HPDE6-E6E7 (cell line): ENCODE measurements at regions not wholly inside any gene's neighbourhood (a gene's known extent, or its start where the extent isn't known, plus 50 kb on each side); places are given as distances from the start of the nearest gene placed in this dataset.
A peak's percentile ranks its signal among the peaks of the same experiment; 100 is the strongest.

Experiments
- DNase-seq: peaks from one replicate; pipeline ENCODE4 v3.0.0; 2011; ENCODE audit warnings: missing footprints; ENCODE audit errors: extremely low spot score

- peak; percentile 51 for DNase-seq
Measured at GRCh38 chr1:221462345-221462744, 279.5 kb downstream of the DUSP10 start.

GRCh38 chr1:221468546-221468945 lies 273.3 kb downstream of the DUSP10 start:
- DNase-seq: no peak

- no peak for DNase-seq
Measured at GRCh38 chr1:221469476-221469875, 272.4 kb downstream of the DUSP10 start.

- DNase-seq: no peak
Measured at GRCh38 chr1:221470000-221470698, 271.7 kb downstream of the DUSP10 start.

- no peak for DNase-seq
Measured at GRCh38 chr1:221473411-221473810, 268.5 kb downstream of the DUSP10 start.

GRCh38 chr1:221477252-221477651 lies 264.6 kb downstream of the DUSP10 start:
- no peak for DNase-seq

- peak; percentile 81 for DNase-seq
Measured at GRCh38 chr1:221478050-221478949, 263.6 kb downstream of the DUSP10 start.

- DNase-seq: peak; percentile 44
Measured at GRCh38 chr1:221487781-221488524, 253.9 kb downstream of the DUSP10 start.

GRCh38 chr1:221488550-221488949 lies 253.3 kb downstream of the DUSP10 start:
- no peak for DNase-seq

GRCh38 chr1:221494670-221495069 lies 247.2 kb downstream of the DUSP10 start:
- no peak for DNase-seq

GRCh38 chr1:221497046-221497445 lies 244.8 kb downstream of the DUSP10 start:
- no peak for DNase-seq

GRCh38 chr1:221503268-221503667 lies 238.6 kb downstream of the DUSP10 start:
- DNase-seq: no peak

- no peak for DNase-seq
Measured at GRCh38 chr1:221509575-221510355, 232.1 kb downstream of the DUSP10 start.

GRCh38 chr1:221510793-221511503 lies 230.9 kb downstream of the DUSP10 start:
- no peak for DNase-seq

- no peak for DNase-seq
Measured at GRCh38 chr1:221511797-221512196, 230.1 kb downstream of the DUSP10 start.

GRCh38 chr1:221514806-221515205 lies 227.1 kb downstream of the DUSP10 start:
- DNase-seq: no peak

- no peak for DNase-seq
Measured at GRCh38 chr1:221515496-221515895, 226.4 kb downstream of the DUSP10 start.

GRCh38 chr1:221517961-221518360 lies 223.9 kb downstream of the DUSP10 start:
- DNase-seq: no peak

- DNase-seq: no peak
Measured at GRCh38 chr1:221520250-221520649, 221.6 kb downstream of the DUSP10 start.

- DNase-seq: no peak
Measured at GRCh38 chr1:221521686-221522085, 220.2 kb downstream of the DUSP10 start.

- DNase-seq: no peak
Measured at GRCh38 chr1:221522529-221522940, 219.4 kb downstream of the DUSP10 start.
